ENCODE measurements at regions not wholly inside any gene's neighbourhood (a gene's known extent, or its start where the extent isn't known, plus 50 kb on each side); places are given as distances from the start of the nearest gene placed in this dataset.

DNA sequence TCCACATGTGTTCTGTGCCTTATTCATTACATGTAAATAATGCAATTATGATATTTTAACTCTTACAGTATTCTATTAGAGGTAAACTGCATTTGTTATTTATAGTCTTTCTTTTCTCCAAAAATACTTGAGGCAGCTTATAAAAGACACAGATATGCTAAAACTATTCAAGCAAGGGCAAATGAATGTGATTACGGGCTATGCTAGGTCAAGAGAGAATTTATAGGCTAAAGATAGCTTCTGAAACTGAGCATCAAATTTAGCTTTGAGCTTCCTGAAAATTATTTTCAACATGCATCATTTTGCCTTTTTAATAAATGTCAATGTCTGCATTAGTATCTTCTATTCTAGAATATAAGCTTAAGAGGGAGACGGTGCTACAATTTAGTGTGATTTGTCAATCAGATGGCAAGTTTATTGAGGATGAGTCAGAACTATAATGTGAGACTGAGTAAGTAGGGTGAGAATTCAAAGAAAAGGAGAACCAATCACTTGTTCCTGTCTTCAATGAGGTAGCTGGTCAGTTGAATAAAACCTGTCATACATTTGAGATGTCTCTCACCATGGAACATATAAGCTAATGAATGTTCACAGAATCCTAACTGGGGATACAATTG is 669.4 kb upstream of the CITED2 start:
- H3K27ac ChIP-seq: peak overlapping the region; percentile 18
- 0 out of 2 replicates have a peak overlapping the region, but pooled peaks have one; percentile 0 for H3K4me2 ChIP-seq
- no peaks in the 10 kb centered on the region for H3K79me2 ChIP-seq (ENCODE audit: low read depth)
- H3F3A ChIP-seq (ENCODE audit: insufficient read depth, low read depth): peaks cover 20% of the 10 kb centered on the region
- H3K9me3 ChIP-seq (ENCODE audit: insufficient read depth, low read depth): no peaks in the 10 kb centered on the region; the same call in 1 of the 2 replicates
- POLR2A ChIA-PET (ENCODE audit: unreplicated experiment): interaction anchor here (0.7 kb wide), 1 partner anchor 386 kb away, joined by 3 read pairs; no protein-coding TSS in a partner anchor
- peak in 1 of 2 experiments; percentile 71 for DNase-seq
- H2AFZ ChIP-seq: no peak overlapping the region
- no peaks in the 10 kb centered on the region; the same call in 1 of the 2 replicates for H3K9me2 ChIP-seq (ENCODE audit: insufficient read depth)
- no peaks in the 10 kb centered on the region for H3K27me3 ChIP-seq (ENCODE audit: insufficient read depth, low read depth)
- TF ChIP-seq EZH2 (IDR thresholded peaks at IDR 0.05; ENCODE audit: low read depth): no peak
- no peak for TF ChIP-seq CTCF (conservative IDR thresholded peaks at IDR 0.05)
- no TSS peak for BruUV-seq (replicated peaks)
- H3K4me3 ChIP-seq: no peak overlapping the region
- H4K20me1 ChIP-seq (ENCODE audit: insufficient read depth): no peaks in the 10 kb centered on the region
- intact Hi-C loops (cut with micrococcal nuclease; ENCODE audit: unreplicated experiment): no loop called here
- no peaks in the 10 kb centered on the region for H3K36me3 ChIP-seq (ENCODE audit: low read depth)
- H3K4me1 ChIP-seq (replicated peaks; ENCODE audit: insufficient read depth): peaks cover 28% of the 10 kb centered on the region
- CTCF ChIA-PET: no interaction called here

DNA sequence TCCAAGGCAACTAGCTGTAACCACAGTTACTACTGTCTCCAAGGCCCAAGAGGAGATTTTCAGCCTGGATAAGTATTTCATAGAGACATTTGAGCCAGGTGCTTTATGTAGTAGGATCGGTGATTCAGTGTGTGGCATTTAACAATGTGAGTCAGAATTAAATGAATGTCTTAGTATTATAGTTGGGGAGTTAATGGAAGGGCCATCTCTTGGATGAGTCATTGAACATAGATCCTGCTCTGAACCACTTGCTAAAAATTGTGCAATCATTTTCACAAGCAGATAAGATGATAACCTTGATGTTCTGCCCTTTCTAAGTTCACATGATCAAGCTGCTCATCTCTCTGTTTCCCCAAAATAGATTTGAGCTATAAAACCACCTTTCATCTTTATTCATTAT is 668.9 kb upstream of the CITED2 start:
- Histone ChIP-seq H3K4me2 (peak overlapping the region; percentile 18), H3K36me3 (ENCODE audit: low read depth) (no peaks in the 10 kb centered on the region), H3K79me2 (ENCODE audit: low read depth) (no peaks in the 10 kb centered on the region), H3K27me3 (ENCODE audit: insufficient read depth, low read depth) (no peaks in the 10 kb centered on the region), H2AFZ (no peak overlapping the region), H4K20me1 (ENCODE audit: insufficient read depth) (no peaks in the 10 kb centered on the region), H3K9me3 (ENCODE audit: insufficient read depth, low read depth) (no peaks in the 10 kb centered on the region; the same call in 1 of the 2 replicates), H3K4me3 (no peak overlapping the region), H3F3A (ENCODE audit: insufficient read depth, low read depth) (peaks cover 20% of the 10 kb centered on the region), H3K27ac (peak overlapping the region; percentile 35), H3K9me2 (ENCODE audit: insufficient read depth) (no peaks in the 10 kb centered on the region; the same call in 1 of the 2 replicates), H3K4me1 (replicated peaks; ENCODE audit: insufficient read depth) (peaks cover 28% of the 10 kb centered on the region)
- BruUV-seq (replicated peaks): no TSS peak
- intact Hi-C loops (cut with micrococcal nuclease; ENCODE audit: unreplicated experiment): no loop called here
- CTCF ChIA-PET: no interaction called here
- TF ChIP-seq EZH2 (IDR thresholded peaks at IDR 0.05; ENCODE audit: low read depth) (no peak), CTCF (conservative IDR thresholded peaks at IDR 0.05) (no peak)
- peak; percentile 13 to 96 for DNase-seq
- POLR2A ChIA-PET (ENCODE audit: unreplicated experiment): interaction anchor here (0.5 kb wide), 1 partner anchor 15 kb away, joined by 3 read pairs; no protein-coding TSS in a partner anchor

- no TSS peak for BruUV-seq (replicated peaks)
- Histone ChIP-seq H3K4me3 (no peak overlapping the region), H3F3A (ENCODE audit: insufficient read depth, low read depth) (peaks cover 20% of the 10 kb centered on the region), H3K79me2 (ENCODE audit: low read depth) (no peaks in the 10 kb centered on the region), H3K4me1 (replicated peaks; ENCODE audit: insufficient read depth) (peaks cover 28% of the 10 kb centered on the region), H3K9me2 (ENCODE audit: insufficient read depth) (no peaks in the 10 kb centered on the region; the same call in 1 of the 2 replicates), H2AFZ (no peak overlapping the region), H3K27me3 (ENCODE audit: insufficient read depth, low read depth) (no peaks in the 10 kb centered on the region), H3K27ac (no peak overlapping the region), H3K4me2 (no peak overlapping the region), H3K36me3 (ENCODE audit: low read depth) (no peaks in the 10 kb centered on the region), H4K20me1 (ENCODE audit: insufficient read depth) (no peaks in the 10 kb centered on the region), H3K9me3 (ENCODE audit: insufficient read depth, low read depth) (peaks cover 4% of the 10 kb centered on the region; the same call in 1 of the 2 replicates)
- TF ChIP-seq EZH2 (IDR thresholded peaks at IDR 0.05; ENCODE audit: low read depth) (no peak), CTCF (conservative IDR thresholded peaks at IDR 0.05) (no peak)
- POLR2A ChIA-PET (ENCODE audit: unreplicated experiment): no interaction called here
- no peak for DNase-seq
- CTCF ChIA-PET: no interaction called here
- intact Hi-C loops (cut with micrococcal nuclease; ENCODE audit: unreplicated experiment): no loop called here
Observed at GRCh38 chr6:140041571-140042332, 667.3 kb upstream of the CITED2 start.

Data from PC-9 (cell line).